TTC549 (cell line): ENCODE measurements at regions not wholly inside any gene's neighbourhood (a gene's known extent, or its start where the extent isn't known, plus 50 kb on each side); places are given as distances from the start of the nearest gene placed in this dataset.

Experiments
- FAIRE-seq: peaks from 2 replicates; lab custom pipeline; 2012; peaks lifted over from hg19 to GRCh38; lab: Jason Lieb, UNC

DNA sequence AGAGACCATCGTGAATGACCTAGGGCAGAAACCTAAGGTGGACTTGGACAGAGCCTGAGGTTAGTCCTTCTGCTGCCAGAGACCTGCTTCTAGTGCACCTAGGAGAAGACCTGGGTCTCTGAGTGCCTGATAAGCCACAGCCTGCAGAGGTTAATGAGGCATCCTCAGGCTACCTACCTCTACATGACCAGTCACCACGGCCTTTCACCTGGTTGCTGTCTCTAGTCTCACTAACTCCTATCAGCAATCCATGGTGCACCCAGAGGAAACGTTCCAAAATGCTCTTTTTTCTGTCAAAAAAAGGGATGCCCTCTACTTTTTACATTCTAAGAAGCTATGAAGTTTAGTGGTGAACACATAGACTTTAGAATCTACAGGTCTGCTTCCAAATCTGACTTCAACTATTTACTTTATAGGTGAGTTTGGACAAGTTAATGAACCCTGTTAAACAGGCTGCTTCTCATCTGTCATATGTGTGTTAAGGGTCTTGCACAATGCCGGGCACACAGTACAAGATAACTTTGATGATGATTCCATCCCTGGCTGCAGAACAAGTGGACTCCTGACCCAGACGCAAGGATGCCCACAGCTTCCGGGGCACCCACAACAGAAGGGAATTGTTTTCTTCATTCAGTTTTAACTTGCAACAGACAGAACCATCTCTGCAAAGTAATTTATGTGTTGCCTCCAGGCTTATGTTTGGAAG lies 469.9 kb upstream of the CDH5 start:
- FAIRE-seq = no peak

DNA sequence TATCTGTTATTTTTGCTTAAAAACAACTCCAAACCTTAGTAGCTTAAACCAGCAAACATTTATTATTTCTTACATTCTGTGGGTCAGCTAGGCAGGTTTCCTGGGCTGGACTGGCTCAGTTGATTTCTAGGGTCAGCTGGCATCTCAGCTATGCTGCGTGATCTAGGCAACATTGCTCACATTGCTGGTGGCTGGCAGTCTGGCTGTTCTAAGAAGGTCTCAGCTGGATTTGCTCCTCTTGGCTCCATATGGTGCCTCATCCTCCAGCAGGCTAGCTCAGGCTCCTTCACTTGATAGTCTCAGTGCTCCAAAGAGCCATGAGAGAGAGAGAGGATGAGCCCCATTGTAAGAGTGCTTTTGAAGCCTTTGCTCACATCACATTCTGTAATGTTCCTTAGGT lies 470.6 kb upstream of the CDH5 start:
- FAIRE-seq = no peak

DNA sequence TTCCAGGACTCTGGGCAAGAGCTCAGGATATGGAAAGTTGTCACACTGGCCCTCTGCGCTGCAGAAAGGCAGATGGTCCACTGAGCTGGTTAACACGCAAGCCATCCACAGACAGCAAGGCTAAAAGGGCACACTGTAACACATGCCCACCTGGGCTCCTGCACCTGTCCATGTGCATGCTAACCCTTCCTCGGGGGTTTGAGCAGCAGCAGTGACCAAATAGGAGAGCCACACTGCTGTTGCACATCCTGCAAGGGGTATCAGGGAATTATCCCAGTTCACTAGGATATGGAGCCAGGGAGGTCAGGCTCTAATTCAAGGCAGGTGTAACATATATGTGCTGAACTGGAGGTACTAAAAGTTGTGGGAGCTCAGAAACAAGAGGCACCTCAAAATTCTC lies 471.0 kb upstream of the CDH5 start:
- no peak for FAIRE-seq

DNA sequence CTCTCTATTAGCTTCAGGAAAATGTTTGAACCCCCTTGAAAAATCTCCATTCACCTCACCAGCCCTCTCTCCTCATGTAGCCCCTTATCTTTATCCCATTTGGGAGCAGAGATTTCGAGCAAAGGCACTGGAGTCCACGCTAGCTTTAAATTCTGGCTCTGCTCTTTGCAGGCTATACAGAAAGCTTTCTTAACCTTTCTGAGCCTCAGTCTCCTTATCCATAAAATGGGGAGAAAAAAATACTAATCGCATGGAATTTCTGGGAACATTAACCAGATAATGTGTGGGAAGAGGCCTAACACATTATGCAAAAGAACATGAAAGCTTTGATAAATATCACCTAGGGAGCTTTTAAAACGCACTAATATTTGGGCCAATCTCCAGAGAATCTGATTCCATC lies 476.3 kb upstream of the CDH5 start:
- no peak for FAIRE-seq

DNA sequence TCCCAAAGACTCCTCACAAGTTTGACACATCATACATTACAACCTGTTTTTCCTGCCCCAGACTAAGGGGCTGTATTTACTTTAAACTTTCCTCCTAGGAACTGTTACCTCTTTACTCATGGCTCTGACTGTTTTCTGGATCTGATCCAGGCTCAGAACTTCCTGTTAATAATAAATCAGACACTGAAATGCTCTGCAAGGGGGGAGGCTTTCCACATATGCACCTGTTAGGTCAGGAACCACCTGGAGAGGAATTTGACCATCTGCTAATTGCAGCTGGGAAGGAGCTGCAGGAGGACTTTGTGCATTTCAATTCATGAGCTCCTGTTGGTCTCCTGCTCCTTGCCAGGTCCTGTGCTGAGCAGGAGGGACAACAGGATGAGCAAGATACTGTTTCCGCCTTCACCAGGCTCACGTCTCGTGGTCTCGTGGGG lies 476.9 kb upstream of the CDH5 start:
- FAIRE-seq = no peak

DNA sequence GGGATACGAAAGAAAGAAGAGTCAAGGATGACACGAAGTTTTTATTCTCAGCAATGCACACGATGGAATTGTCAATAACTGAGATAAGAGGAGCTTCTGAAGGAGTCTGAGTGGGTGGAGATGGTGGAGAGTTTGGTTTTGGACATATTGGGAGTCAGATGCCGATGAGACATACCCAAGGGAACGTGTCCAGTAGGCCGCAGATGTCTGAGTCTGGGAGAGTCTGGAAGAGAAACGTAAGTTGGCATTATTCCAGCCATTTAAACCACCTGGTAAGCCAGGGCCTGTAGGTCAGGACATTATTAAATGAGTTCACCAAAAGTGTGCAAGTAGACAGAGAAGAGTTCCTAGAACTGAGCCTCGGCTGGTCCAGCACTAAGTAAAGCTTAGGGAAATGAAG lies 478.3 kb upstream of the CDH5 start:
- FAIRE-seq = no peak

DNA sequence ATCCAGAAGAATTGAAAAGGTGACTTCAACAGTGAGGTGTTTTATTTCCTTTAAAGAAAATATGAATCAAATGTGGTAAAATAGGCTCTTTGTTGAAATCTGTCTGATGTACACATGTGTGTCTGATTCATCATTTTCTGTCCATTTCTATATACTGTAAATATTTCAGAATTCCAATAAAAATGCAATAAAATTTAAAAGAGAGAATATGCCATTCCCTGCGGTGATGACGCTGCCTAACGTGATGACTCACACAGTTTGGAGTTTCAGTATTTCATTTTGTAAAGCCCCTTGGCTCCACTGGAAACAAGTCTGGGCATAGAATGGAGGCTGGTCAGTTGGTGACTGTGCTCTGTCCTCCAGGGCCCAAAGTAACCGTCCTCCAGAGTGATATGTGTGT lies 482.5 kb upstream of the CDH5 start:
- FAIRE-seq = no peak

DNA sequence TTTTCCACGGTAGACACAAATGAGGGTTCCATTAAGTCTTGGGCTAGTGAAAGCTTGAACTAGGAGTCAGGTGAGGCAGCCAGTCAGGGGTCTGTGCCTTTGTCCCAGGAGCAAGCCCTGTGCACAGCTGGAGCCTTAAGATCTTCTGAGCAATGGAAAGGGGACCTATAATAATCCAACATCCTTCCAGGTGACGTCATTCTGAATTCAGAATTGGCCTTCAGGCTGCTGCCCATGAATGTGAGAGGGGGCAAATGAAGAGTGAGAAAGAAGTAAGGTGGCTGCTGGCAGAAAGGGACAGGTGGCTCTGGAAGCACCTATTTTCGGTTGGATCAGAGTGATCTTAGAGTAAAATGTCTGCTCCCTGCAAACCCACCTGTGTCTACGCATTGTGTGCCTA lies 488.1 kb upstream of the CDH5 start:
- no peak for FAIRE-seq

DNA sequence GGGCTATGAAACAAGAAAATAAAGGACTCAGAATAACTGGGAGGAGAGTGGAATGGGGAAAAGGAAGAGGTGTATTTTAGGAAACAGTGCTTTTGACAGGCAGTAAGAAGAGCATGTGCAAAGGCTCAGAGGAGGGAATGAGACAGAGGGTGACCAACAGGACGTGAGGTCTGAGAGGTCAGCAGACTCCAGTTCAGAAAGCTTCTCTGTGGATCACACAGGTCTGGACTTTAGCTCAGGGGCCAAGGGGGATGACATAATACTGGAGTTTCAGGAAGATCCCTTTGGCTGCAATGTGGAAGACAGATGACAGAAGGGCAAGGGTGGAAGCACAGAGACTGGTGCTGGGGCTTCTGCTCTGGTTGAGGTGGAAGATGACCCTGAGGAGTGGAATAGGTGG lies 489.9 kb upstream of the CDH5 start:
- FAIRE-seq = no peak

DNA sequence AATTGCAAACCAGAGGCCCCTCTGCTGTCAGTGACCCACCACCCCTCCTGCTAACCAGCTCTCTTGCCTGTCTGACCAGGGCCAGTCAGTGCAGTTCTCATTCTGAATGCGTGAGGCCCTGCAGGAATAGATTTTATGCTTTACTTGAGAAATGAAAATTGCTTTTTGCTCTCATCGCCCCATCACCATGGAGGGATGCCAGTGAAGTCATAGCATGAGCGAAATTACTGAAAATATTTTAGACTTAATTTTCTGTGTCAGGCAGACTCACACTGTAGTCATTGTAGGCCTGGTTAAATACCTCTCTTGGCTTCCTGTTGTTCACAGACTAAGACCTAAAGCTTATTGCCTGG lies 490.5 kb upstream of the CDH5 start:
- FAIRE-seq = no peak

DNA sequence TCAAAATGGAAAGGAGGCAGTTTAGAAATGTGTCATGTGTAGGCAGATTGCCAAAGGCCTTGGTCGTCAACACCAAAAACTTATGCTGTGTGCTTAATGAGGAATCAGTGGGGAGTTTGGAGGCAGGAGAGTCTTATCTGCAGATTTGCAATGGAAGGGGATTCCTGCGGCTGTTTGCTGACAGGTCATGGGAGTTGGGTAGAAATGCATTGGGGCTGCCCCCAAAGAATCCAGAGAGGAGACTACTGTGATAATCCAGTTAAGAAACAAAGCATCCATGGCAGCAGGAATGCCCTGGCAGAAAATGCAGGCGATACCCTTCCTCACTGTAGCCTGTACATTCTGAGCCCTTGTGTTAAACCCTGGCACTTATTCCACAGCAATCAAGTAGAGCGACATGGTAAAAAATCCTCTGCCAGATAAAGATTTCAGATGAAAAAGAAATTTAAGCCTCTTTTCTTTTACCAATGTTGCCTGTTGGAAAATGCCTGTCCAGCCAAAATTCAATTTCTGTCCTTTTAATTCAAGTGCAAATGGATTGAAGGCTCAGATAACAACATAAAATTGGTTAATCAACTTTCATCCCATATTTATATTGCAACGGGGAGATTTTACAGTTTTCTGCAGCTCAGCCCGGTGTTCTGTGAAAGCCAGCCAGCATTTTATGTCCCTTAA lies 491.0 kb upstream of the CDH5 start:
- FAIRE-seq = no peak

DNA sequence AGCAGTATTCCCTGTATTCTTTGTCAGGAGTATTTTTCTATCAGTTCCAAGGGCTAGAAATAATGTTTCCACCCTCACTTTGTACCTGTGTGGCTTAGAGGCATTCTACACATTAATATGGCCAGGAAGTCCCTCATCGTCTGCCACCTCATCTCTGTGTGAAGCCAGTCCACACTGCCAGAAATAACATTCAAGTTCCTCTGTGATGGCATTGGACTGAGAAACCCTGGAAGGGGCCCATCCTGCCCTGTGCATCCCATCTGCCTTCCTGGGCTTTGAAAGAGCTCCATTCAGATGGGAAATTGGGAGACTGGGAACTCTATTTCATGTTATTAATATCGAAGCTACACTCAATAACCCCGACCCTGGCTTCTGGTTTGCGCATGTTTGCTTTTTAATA lies 497.2 kb upstream of the CDH5 start:
- no peak for FAIRE-seq

DNA sequence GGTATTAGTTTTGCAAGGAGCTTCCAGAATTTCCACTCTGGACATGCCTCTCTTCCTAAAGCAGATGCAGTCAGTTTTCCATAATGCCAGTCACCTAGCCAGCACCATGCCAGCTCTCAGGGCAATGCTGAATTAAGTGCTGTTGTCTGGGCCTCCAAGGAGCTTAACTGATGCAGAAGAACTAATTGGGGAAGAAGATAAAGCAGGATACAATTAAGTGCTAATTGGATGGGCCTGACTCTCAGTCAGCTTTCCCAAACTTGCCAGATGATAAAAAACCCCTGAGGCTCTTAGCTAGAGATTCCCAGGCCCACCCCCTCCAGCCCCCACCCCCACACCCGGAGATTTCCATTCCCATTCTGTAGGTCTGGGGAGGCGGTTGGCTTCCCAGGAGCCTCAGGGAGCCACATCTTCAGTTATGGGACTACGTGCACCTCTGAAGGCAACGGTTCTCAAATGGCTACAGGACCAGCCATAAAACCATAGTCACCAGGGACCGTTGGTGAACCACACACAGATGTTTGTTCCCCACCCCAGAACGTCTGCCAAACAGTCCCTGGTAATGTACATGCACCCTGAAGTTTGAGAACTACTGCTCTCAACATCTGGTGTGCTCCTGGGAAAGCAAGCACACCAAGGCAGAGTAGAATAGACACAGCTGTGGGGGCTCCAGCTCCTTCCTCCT lies 499.1 kb upstream of the CDH5 start:
- no peak for FAIRE-seq

DNA sequence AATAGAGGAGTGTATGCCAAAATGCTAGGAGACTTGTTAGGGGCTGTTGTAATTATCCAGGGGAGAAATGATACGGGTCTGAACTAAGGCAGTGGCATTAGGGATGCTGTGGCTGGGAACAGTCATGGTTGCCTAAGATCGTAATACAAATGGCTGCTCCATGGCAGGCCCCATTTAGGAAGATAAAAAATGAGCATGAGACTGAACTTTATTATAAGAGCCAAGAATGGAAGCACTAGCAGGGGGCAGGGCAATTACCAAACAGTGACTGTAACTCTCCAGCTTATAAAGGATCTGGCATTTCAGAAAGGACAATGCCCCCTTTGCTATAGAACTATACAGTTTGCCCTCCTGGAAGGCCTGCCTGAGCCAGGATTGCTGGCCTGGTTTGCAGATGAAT lies 503.3 kb upstream of the CDH5 start:
- FAIRE-seq = no peak

DNA sequence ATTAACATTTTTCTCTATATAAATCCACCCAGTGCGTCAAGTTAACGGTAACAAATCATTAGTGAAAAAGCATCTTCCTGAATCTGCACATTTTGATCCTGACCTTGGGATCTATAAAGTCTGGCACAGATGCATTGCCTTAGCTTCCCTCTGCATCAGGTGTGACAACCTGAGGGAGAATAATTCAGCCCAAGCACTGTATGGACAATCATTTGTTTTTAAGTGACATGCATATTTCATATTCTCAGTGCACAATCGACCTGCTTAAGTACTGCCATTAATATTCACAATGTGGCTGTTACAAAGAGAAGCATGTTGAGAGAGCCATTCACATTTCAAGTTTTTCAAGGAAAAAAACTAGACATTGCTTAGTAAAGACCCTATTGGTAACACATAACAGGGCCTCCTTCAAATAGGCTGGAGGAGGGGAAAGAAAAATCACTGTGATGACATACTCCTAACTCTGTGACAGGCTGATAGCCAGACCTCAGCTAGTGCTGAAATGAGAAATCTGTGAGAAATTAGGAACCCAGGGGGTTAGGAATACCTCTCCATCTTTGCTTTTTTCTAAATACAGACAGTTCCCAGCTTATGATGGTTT lies 505.3 kb upstream of the CDH5 start:
- no peak for FAIRE-seq

DNA sequence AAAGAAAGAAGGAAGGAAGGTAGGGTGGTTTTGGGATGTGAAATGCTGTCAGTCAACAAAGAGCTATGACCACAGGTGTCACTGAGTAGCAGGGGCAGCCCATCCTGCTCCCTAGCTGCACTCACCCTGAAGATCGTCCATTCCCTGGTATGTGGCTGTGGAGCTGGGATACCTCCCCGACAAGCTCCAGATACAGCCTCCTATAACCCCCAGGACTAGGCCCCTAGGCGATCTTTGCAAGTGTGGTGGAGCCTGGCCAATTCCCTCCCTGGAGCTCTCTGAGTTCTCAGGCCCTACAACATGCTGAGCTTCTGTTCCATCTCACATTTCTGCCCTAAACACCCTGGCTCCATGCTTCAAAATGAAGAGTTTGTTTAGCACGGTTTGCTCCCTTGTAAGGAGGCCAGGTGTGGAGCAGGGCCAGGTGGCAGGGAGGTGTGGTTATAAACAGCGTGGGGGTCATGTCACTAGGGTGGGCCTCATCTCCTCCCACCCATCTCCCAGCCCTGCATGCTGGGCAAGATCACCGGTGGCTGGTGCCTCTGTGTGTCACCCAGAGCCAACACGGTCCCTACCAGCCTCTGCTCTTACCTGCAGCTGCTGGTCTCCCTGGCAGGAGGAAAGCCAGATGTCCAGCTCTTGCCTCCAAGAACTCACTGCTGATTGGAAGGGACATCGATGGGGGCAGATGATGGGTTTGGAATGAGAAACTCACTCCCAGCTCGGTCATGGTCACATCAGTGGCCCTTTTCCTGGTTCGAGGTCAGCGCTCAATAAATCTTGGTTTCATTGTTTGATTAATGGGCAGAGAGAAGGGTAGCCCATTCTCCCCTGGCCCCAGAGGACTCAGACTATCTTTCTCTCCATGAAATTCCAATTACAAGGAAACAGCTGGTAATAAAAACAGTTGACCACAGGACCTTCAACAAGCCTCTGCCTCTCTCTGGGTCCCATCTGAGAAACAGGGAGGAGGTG lies 511.0 kb upstream of the CDH5 start:
- no peak for FAIRE-seq

DNA sequence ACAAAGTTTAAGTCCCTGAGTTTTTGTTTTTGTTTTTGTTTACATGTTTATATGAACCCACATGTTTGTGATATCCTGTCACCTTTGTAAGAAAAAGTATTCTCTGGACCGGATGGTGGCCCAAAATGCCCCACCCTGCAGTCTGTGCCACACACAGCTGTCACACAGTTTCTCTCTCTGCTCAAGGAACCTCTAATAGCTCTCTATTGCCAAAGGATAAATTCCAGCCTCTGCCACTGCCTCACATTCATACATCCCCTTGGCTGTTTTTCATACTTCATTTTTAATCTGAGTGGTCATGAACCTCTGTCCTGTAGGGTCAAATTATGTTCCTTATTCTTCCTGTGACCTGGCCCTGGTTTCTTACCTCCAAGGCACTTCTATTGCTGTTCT lies 520.3 kb upstream of the CDH5 start:
- no peak for FAIRE-seq

DNA sequence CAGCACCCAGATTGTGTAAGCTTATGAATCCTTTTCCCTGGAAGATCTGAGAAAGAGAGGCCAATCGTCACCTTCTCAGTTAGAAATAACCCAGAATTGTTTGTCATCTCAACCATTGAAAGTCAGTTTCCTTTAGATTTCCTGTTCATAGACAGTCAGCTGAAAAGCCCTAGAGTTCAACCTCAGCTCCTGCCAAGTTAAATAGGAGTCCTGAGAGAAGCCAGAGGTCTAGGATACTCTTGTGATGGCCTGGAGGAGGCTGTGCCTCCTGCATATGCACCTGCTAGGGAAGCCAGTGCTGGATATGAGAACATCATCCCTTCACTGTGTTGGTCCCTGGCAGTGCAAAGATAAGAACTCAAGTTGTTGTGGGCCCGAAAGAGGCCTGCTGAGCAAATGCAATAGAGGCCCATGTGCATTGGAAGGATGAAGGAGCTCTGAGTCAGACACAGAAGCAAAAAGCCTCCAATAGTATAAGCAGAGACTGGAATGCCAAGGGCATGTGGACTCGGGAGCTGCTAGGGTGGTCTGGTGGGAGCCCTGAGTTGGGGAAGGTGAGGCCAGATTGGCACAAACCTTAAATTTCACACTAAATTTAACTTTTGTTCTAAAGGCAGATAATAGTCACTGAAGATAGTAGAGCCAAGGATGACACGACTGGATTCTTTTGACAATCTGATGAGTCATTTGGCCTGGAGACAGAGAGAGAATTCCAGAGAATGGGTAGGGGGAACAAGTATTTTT lies 520.9 kb upstream of the CDH5 start:
- no peak for FAIRE-seq

DNA sequence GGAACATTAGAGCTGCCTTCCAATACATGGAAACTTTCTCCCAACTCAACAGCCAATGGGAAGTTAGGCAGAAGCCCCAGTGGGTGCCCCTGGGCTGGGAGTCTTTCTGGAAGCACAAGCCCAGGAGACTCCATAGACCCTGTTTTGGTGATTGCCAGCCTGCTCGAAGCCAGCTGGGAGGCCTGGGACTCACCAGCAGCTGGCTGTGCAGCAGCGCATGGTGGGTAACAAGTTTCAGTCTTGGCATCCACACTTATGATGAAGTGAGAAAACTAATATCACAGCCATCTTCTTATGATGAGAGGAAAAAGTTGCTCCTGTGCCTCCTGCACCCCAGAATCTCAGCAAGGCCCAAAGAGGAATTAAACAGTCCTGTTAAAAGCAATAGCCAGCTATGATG lies 522.5 kb upstream of the CDH5 start:
- no peak for FAIRE-seq

DNA sequence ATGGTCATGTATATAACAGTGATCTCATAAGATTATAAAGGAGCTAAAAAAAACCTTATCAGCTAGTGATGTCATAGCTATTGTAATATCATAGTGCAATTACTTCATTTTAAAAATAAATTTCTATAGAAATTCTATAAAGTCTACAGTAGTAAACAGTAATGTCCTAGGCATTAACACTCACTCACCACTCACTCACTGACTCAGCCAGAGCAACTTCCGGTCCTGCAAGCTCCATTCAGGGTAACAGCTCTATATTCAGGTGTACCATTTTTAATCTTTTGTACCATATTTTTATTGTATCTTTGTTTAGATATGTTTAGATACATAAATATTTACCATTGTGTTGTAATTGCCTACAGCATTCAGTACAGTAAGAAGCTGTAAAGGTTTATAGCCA lies 524.4 kb upstream of the CDH5 start:
- FAIRE-seq = no peak

DNA sequence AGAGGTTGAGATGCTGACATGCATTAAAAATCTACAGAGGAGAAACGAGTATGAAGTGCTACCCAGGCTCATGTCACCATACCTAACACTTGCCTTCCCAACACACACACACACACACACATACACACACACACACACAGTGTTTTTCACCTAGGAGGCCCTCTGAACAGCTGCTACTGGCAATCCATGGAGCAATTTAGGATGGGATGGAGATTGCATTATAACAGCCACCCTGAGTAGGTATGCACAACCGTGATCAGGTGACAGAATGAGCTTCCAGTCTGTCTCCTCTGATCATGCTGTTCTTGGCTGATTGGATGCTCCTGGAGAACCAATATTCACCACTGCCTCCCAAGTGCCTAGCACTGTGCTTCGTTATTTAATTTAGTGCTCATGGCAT lies 528.5 kb upstream of the CDH5 start:
- no peak for FAIRE-seq

DNA sequence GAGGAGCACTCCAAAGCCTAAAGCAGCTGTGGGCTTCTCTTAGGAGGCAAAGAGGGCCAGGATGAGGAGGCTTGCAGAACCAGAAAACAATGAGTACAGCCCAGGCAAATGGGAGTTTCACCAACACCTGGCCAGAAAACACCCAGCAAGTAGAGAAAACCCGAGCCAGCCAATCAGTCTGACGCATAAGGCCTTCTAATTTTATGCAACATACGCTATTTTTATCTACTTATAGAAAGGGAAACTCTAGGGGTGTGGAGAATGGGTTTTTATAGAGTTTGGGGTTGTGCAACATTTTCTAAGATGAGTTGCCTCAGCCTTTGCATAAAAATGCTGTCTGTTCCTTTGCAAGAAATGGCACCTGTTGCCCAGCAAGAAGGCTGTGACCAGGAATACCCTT lies 529.0 kb upstream of the CDH5 start:
- no peak for FAIRE-seq
